HepG2 (cell line): ENCODE measurements at regions not wholly inside any gene's neighbourhood (a gene's known extent, or its start where the extent isn't known, plus 50 kb on each side); places are given as distances from the start of the nearest gene placed in this dataset.

Source experiments
- ATAC-seq: fragments of 200-7000 bp; cut with Tn5 transposase; 3 replicates; pipeline ENCODE4 v1.9.1; 2020; ENCODE audit warnings: mild to moderate bottlenecking, moderate library complexity
- BruUV-seq: library from RNA; stranded (reverse); fragments of 400-500 nt; replicated peaks from 2 replicates; lab custom pipeline; 2021; lab: Mats Ljungman, UMichigan
- CTCF ChIA-PET: fragments of 300-600 bp; formaldehyde crosslinking; extraction: SDS; loops from one replicate; lab custom pipeline; 2021; ENCODE audit warnings: low total read pairs, inconsistent platforms, low intra/inter-chr PET ratio; lab: Yijun Ruan, JAX
- POLR2A ChIA-PET: fragments of 350-600 bp; sonication (Branson Sonifier 250); formaldehyde crosslinking; loops from one replicate; lab custom pipeline; 2020; ENCODE audit warnings: antibody characterized with exemption, inconsistent platforms; lab: Yijun Ruan, JAX
- DNase-seq: peaks from one replicate; pipeline ENCODE4 v3.0.0-alpha.2; 2015; ENCODE audit warnings: low spot score
- FAIRE-seq: peaks from 3 replicates; lab custom pipeline; 2011; peaks lifted over from hg19 to GRCh38; lab: Jason Lieb, UNC
- H2AFZ ChIP-seq: one replicate; pipeline ENCODE4 v1.6.1; 2011; ENCODE audit warnings: low read length, inconsistent platforms
- H3K27ac ChIP-seq: fragments of 300-600 bp; 3 replicates; pipeline ENCODE4 v1.8.0; 2011; ENCODE audit warnings: mixed run types, mild to moderate bottlenecking, mixed read lengths, low read length, inconsistent platforms; ENCODE audit not compliant: insufficient read depth; ENCODE audit errors: extremely low read length
- H3K27me3 ChIP-seq, 2 experiments: fragments of 200-600 bp in 1 of 2; 2 replicates in 1 of 2; 3 replicates in 1 of 2; pipeline versions ENCODE4 v1.6.0 to v1.8.0; 2011; ENCODE audit warnings: low read length in 2 of 2, mild to moderate bottlenecking in 2 of 2, moderate library complexity in 2 of 2, inconsistent platforms in 1 of 2; ENCODE audit not compliant: insufficient read depth in 2 of 2, control insufficient read depth in 1 of 2
- H3K36me3 ChIP-seq, 2 experiments: fragments of 200-600 bp in 1 of 2; replicated peaks in 1 of 2; 2 replicates in 1 of 2; 3 replicates in 1 of 2; pipeline versions ENCODE4 v1.5.1 to v1.8.0; 2011; ENCODE audit warnings: low read length in 2 of 2, inconsistent platforms in 1 of 2; ENCODE audit not compliant: insufficient read depth in 2 of 2, control insufficient read depth in 1 of 2
- H3K4me1 ChIP-seq: 2 replicates; pipeline ENCODE4 v1.5.1; 2012; ENCODE audit warnings: low read length, inconsistent platforms; ENCODE audit not compliant: insufficient read depth
- H3K4me2 ChIP-seq: 2 replicates; pipeline ENCODE4 v1.6.0; 2011; ENCODE audit warnings: low read depth, low read length, inconsistent platforms
- H3K4me3 ChIP-seq, 3 experiments: fragments of 200-600 bp in 1 of 3; sonication (generic), shearing (Covaris generic) in 1 of 3; replicated peaks in 1 of 3; 2 replicates each; pipeline ENCODE4 v1.5.1; 2011 to 2016; ENCODE audit warnings: low read length in 3 of 3, inconsistent platforms in 2 of 3, low read depth in 2 of 3, mild to moderate bottlenecking in 2 of 3, control low read depth in 1 of 3, mixed read lengths in 1 of 3; ENCODE audit not compliant: insufficient read depth in 1 of 3
- H3K79me2 ChIP-seq: one replicate; pipeline ENCODE4 v1.6.1; 2011; ENCODE audit warnings: low read length, inconsistent platforms; ENCODE audit not compliant: insufficient read depth
- H3K9ac ChIP-seq: 2 replicates; pipeline ENCODE4 v1.6.0; 2011; ENCODE audit warnings: mild to moderate bottlenecking, low read depth, low read length, inconsistent platforms; ENCODE audit not compliant: insufficient read depth
- H3K9me3 ChIP-seq: 2 replicates; pipeline ENCODE4 v1.5.1; 2012; ENCODE audit warnings: mild to moderate bottlenecking, low read length
- H4K20me1 ChIP-seq: 2 replicates; pipeline ENCODE4 v1.6.0; 2011; ENCODE audit warnings: inconsistent platforms, mild to moderate bottlenecking, low read length, moderate library complexity; ENCODE audit not compliant: insufficient read depth
- ADNP ChIP-seq: sonication (generic); formaldehyde crosslinking; IDR thresholded peaks from 2 replicates; pipeline ENCODE4 v1.4.0; 2020; ENCODE audit warnings: missing genetic modification reagents
- ARNT ChIP-seq: fragments of 450-650 bp; IDR thresholded peaks from 2 replicates; pipeline ENCODE4 v1.6.1; 2017
- CHCHD3 ChIP-seq: sonication (generic); formaldehyde crosslinking; IDR thresholded peaks from 2 replicates; pipeline ENCODE4 v1.8.0; 2022; ENCODE audit warnings: mild to moderate bottlenecking, missing genetic modification reagents, moderate library complexity
- DR1 ChIP-seq: sonication (generic); formaldehyde crosslinking; IDR thresholded peaks from 2 replicates; pipeline ENCODE4 v1.8.0; 2021; ENCODE audit warnings: mild to moderate bottlenecking, missing genetic modification reagents, inconsistent platforms
- GPN1 ChIP-seq: sonication (generic); formaldehyde crosslinking; IDR thresholded peaks from 2 replicates; pipeline ENCODE4 v1.5.1; 2020; ENCODE audit warnings: missing genetic modification reagents, borderline replicate concordance
- KLF16 ChIP-seq, 2 experiments: sonication (generic) in 1 of 2; formaldehyde crosslinking in 1 of 2; IDR thresholded peaks; 2 replicates each; pipeline versions ENCODE4 v1.6.1 to v1.8.0; 2016 to 2023; ENCODE audit warnings: missing genetic modification reagents in 2 of 2, missing compliant biosample characterization in 1 of 2
- MAF1 ChIP-seq: sonication (generic); formaldehyde crosslinking; IDR thresholded peaks from 2 replicates; pipeline ENCODE4 v1.5.0; 2020; ENCODE audit warnings: missing genetic modification reagents, borderline replicate concordance
- NFATC3 ChIP-seq: sonication (generic); formaldehyde crosslinking; IDR thresholded peaks from 2 replicates; pipeline ENCODE4 v1.5.1; 2020; ENCODE audit warnings: mild to moderate bottlenecking, missing genetic modification reagents
- SMARCC2 ChIP-seq: fragments of 450-650 bp; IDR thresholded peaks from 2 replicates; pipeline ENCODE4 v1.6.1; 2017; ENCODE audit warnings: antibody characterized with exemption, mild to moderate bottlenecking
- TAF15 ChIP-seq: fragments of 200-400 bp; formaldehyde crosslinking; IDR thresholded peaks from one replicate; pipeline ENCODE4 v1.6.1; 2018; ENCODE audit warnings: mild to moderate bottlenecking, low read depth, low read length; ENCODE audit not compliant: poor library complexity, severe bottlenecking
- ZC3H4 ChIP-seq: sonication (generic); formaldehyde crosslinking; IDR thresholded peaks from 2 replicates; pipeline ENCODE4 v1.4.0; 2020; ENCODE audit warnings: missing genetic modification reagents, borderline replicate concordance
- ZNF326 ChIP-seq: sonication (generic); formaldehyde crosslinking; IDR thresholded peaks from 2 replicates; pipeline ENCODE4 v1.4.0; 2020; ENCODE audit warnings: missing genetic modification reagents, borderline replicate concordance
- whole genome bisulfite sequencing: methylation state at CpG from one replicate; pipeline ENCODE4 v1.1.6; 2017; ENCODE audit warnings: low lambda C conversion rate; 5-methylcytosine and 5-hydroxymethylcytosine counted together
- in situ Hi-C: cut with HindIII; loops from 2 replicates; pipeline ENCODE4 v1.10.0; 2017; ENCODE audit warnings: low pct_unique_long_range_greater_than_20kb; ENCODE audit not compliant: extremely low pct_ligation_motif_present
- intact Hi-C: fragments of 100-400 bp; cut with micrococcal nuclease; formaldehyde crosslinking; loops from one replicate; pipeline ENCODE4 v1.10.0; 2022; ENCODE audit not compliant: unreplicated experiment
- TF ChIP-seq, protein P1 (sequence below): sonication (generic); formaldehyde crosslinking; IDR thresholded peaks from 2 replicates; pipeline ENCODE4 v1.5.0; 2020; ENCODE audit warnings: missing genetic modification reagents
- TF ChIP-seq, protein P2 (sequence below): IDR thresholded peaks from 2 replicates; pipeline ENCODE4 v1.6.1; 2016; ENCODE audit warnings: control low read depth
- TF ChIP-seq, protein P3 (sequence below): sonication (generic); formaldehyde crosslinking; IDR thresholded peaks from 2 replicates; pipeline ENCODE4 v1.4.0; 2020; ENCODE audit warnings: mild to moderate bottlenecking, missing genetic modification reagents
- TF ChIP-seq, protein P4 (sequence below), 2 experiments: sonication (generic) in 1 of 2; formaldehyde crosslinking in 1 of 2; IDR thresholded peaks; 2 replicates each; pipeline versions ENCODE4 v1.4.0 to v1.6.1; 2018 to 2020; ENCODE audit warnings: missing genetic modification reagents in 2 of 2, borderline replicate concordance in 1 of 2, low read depth in 1 of 2, mild to moderate bottlenecking in 1 of 2, missing biosample characterization in 1 of 2

DNA sequence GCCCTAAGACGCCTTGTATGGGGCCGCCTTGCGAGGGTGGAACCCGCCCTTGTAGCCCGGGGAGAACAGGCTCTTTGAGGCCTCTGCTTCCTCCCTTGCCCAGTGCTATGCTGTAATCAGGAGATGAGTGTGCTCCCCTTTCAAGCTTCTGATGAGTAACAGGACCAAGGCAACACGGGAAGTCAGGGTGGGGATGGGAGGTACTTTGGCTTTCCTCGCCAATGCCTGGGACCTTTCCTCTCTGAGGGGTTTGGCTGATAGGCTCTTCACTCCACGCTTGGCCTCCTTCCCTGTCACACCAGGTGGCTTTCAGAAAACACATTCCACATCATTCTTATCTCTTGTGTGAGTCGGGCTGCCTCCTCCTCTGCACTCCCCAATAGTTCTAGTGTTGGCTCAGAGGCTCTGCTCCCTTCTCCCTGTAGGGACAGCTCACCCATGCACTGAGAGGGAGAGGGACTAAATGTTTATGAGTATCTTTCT lies 223.7 kb upstream of the TRIB2 start:
- no peaks in the 10 kb centered on the region for H4K20me1 ChIP-seq
- no peak overlapping the region for H3K4me2 ChIP-seq
- no peak overlapping the region for H3K4me3 ChIP-seq
- ChIA-PET CTCF (no interaction called here), POLR2A (no interaction called here)
- no peaks in the 10 kb centered on the region for H3K4me1 ChIP-seq
- intact Hi-C loops = no loop called here
- no peak overlapping the region for H2AFZ ChIP-seq
- H3K9me3 ChIP-seq = no peaks in the 10 kb centered on the region
- DNase-seq = no peak
- 49% methylated on average over 9 of the region's 9 CpGs for WGBS
- no TSS peak for BruUV-seq
- no peak overlapping the region for H3K27ac ChIP-seq
- ATAC-seq = no peak; the same call in 2 of the 3 replicates
- no peak for FAIRE-seq
- no peaks in the 10 kb centered on the region for H3K79me2 ChIP-seq
- in situ Hi-C loops = no loop called here
- TF ChIP-seq, protein P1, sequence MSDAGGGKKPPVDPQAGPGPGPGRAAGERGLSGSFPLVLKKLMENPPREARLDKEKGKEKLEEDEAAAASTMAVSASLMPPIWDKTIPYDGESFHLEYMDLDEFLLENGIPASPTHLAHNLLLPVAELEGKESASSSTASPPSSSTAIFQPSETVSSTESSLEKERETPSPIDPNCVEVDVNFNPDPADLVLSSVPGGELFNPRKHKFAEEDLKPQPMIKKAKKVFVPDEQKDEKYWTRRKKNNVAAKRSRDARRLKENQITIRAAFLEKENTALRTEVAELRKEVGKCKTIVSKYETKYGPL (CRISPR knock-in tag) = no peak
- no peak for TF ChIP-seq NFATC3 (CRISPR knock-in tag)
- no peak for TF ChIP-seq ARNT
- no peak for TF ChIP-seq CHCHD3 (CRISPR knock-in tag)
- no peak for TF ChIP-seq KLF16 (CRISPR knock-in tag; IDR thresholded peaks at IDR 0.05)
- TF ChIP-seq, protein P2, sequence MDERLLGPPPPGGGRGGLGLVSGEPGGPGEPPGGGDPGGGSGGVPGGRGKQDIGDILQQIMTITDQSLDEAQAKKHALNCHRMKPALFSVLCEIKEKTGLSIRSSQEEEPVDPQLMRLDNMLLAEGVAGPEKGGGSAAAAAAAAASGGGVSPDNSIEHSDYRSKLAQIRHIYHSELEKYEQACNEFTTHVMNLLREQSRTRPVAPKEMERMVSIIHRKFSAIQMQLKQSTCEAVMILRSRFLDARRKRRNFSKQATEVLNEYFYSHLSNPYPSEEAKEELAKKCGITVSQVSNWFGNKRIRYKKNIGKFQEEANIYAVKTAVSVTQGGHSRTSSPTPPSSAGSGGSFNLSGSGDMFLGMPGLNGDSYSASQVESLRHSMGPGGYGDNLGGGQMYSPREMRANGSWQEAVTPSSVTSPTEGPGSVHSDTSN (CRISPR knock-in tag) = no peak
- no peak for TF ChIP-seq ZC3H4 (CRISPR knock-in tag)
- no peak for TF ChIP-seq ADNP
- TF ChIP-seq GPN1 (CRISPR knock-in tag) = no peak
- no peak for TF ChIP-seq MAF1 (CRISPR knock-in tag)
- no peak for TF ChIP-seq SMARCC2
- TF ChIP-seq, protein P3, sequence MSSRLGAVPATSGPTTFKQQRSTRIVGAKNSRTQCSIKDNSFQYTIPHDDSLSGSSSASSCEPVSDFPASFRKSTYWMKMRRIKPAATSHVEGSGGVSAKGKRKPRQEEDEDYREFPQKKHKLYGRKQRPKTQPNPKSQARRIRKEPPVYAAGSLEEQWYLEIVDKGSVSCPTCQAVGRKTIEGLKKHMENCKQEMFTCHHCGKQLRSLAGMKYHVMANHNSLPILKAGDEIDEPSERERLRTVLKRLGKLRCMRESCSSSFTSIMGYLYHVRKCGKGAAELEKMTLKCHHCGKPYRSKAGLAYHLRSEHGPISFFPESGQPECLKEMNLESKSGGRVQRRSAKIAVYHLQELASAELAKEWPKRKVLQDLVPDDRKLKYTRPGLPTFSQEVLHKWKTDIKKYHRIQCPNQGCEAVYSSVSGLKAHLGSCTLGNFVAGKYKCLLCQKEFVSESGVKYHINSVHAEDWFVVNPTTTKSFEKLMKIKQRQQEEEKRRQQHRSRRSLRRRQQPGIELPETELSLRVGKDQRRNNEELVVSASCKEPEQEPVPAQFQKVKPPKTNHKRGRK (CRISPR knock-in tag) = no peak
- TF ChIP-seq, protein P4, sequence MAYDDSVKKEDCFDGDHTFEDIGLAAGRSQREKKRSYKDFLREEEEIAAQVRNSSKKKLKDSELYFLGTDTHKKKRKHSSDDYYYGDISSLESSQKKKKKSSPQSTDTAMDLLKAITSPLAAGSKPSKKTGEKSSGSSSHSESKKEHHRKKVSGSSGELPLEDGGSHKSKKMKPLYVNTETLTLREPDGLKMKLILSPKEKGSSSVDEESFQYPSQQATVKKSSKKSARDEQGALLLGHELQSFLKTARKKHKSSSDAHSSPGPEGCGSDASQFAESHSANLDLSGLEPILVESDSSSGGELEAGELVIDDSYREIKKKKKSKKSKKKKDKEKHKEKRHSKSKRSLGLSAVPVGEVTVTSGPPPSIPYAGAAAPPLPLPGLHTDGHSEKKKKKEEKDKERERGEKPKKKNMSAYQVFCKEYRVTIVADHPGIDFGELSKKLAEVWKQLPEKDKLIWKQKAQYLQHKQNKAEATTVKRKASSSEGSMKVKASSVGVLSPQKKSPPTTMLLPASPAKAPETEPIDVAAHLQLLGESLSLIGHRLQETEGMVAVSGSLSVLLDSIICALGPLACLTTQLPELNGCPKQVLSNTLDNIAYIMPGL (CRISPR knock-in tag; IDR thresholded peaks at IDR 0.05; ENCODE audit: borderline replicate concordance in 1 of 2, low read depth in 1 of 2) = no peak
- TF ChIP-seq TAF15 = no peak
- TF ChIP-seq DR1 (CRISPR knock-in tag) = no peak
- TF ChIP-seq ZNF326 = no peak
- no peaks in the 10 kb centered on the region for H3K27me3 ChIP-seq
- no peak overlapping the region for H3K9ac ChIP-seq
- no peaks in the 10 kb centered on the region for H3K36me3 ChIP-seq
